Testis (tissue), 2 donors: ENCODE measurements at regions not wholly inside any gene's neighbourhood (a gene's known extent, or its start where the extent isn't known, plus 50 kb on each side); places are given as distances from the start of the nearest gene placed in this dataset.

Source experiments
- POLR2A ChIP-seq: fragments of 450-650 bp; IDR thresholded peaks from one replicate; pipeline ENCODE4 v1.6.1; 2017; ENCODE audit warnings: antibody characterized with exemption, mild to moderate bottlenecking, moderate library complexity
- TF ChIP-seq, protein P1 (sequence below), 3 experiments: fragments of 450-650 bp in 2 of 3; fragments of 200-600 bp in 1 of 3; sonication (generic) in 1 of 3; IDR thresholded peaks; one replicate each; pipeline ENCODE4 v1.5.1; 2016 to 2019; ENCODE audit warnings: antibody characterized with exemption in 3 of 3, mild to moderate bottlenecking in 2 of 3, moderate library complexity in 1 of 3

DNA sequence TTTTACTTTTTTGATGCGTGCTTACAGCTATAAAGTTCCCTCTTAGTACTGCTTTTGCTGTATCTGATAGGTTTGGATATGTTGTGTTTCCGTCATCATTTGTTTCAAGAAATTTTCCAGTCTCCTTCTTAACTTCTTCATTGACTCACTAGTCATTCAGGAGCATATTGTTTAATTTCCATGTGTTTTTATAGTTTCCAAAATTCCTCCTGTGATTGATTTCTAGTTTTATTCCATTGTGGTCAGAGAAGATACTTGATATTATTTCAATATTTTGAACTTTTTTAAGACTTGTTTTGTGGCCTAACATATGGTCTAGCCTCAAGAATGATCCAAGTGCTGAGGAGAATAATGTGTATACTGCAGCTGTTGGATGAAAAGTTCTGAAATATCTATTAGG, 75.5 kb upstream of the CREB5 start:
- TF ChIP-seq, protein P1, sequence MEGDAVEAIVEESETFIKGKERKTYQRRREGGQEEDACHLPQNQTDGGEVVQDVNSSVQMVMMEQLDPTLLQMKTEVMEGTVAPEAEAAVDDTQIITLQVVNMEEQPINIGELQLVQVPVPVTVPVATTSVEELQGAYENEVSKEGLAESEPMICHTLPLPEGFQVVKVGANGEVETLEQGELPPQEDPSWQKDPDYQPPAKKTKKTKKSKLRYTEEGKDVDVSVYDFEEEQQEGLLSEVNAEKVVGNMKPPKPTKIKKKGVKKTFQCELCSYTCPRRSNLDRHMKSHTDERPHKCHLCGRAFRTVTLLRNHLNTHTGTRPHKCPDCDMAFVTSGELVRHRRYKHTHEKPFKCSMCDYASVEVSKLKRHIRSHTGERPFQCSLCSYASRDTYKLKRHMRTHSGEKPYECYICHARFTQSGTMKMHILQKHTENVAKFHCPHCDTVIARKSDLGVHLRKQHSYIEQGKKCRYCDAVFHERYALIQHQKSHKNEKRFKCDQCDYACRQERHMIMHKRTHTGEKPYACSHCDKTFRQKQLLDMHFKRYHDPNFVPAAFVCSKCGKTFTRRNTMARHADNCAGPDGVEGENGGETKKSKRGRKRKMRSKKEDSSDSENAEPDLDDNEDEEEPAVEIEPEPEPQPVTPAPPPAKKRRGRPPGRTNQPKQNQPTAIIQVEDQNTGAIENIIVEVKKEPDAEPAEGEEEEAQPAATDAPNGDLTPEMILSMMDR (IDR thresholded peaks at IDR 0.05) = no peak
- no peak for TF ChIP-seq POLR2A
